ENCODE measurements at regions not wholly inside any gene's neighbourhood (a gene's known extent, or its start where the extent isn't known, plus 50 kb on each side); places are given as distances from the start of the nearest gene placed in this dataset.
A peak's percentile ranks its signal among the peaks of the same experiment; 100 is the strongest.
"Not testable (repeated sequence)": the region's sequence is repeated elsewhere in the genome, so short reads cannot be mapped to it uniquely, and the experiment has no call there.

GRCh38 chr1:68881330-68882194 is 384.7 kb upstream of the DEPDC1 start:
- peak; percentile 40 for DNase-seq

GRCh38 chr1:68889471-68889870 is 392.6 kb upstream of the DEPDC1 start:
- no peak for DNase-seq

GRCh38 chr1:68890736-68891135 is 393.9 kb upstream of the DEPDC1 start:
- DNase-seq, result no peak

- DNase-seq, result no peak
Observed at GRCh38 chr1:68904477-68904876, 407.6 kb upstream of the DEPDC1 start.

GRCh38 chr1:68906431-68906830 is 409.5 kb upstream of the DEPDC1 start:
- DNase-seq, result no peak

- no peak for DNase-seq
Observed at GRCh38 chr1:68907491-68907890, 410.6 kb upstream of the DEPDC1 start.

- DNase-seq, result no peak
Observed at GRCh38 chr1:68908316-68908715, 411.4 kb upstream of the DEPDC1 start.

- peak; percentile 24 for DNase-seq
Observed at GRCh38 chr1:68916221-68916902, 419.5 kb upstream of the DEPDC1 start.

- no peak for DNase-seq
Observed at GRCh38 chr1:68917456-68917855, 420.6 kb upstream of the DEPDC1 start.

- no peak for DNase-seq
Observed at GRCh38 chr1:68918563-68918962, 421.7 kb upstream of the DEPDC1 start.

GRCh38 chr1:68919075-68919474 is 422.2 kb upstream of the DEPDC1 start:
- DNase-seq, result no peak

GRCh38 chr1:68923475-68924088 is 426.7 kb upstream of the DEPDC1 start:
- not testable (repeated sequence) for DNase-seq

- DNase-seq, result no peak
Observed at GRCh38 chr1:68930101-68930500, 433.2 kb upstream of the DEPDC1 start.

GRCh38 chr1:68936530-68936929 is 439.6 kb upstream of the DEPDC1 start:
- DNase-seq, result no peak

- DNase-seq, result no peak
Observed at GRCh38 chr1:68938051-68938666, 441.3 kb upstream of the DEPDC1 start.

GRCh38 chr1:68950036-68950435 is 453.2 kb upstream of the DEPDC1 start:
- no peak for DNase-seq

GRCh38 chr1:68953311-68953710 is 456.4 kb upstream of the DEPDC1 start:
- DNase-seq, result peak; percentile 3

- DNase-seq, result peak; percentile 64
Observed at GRCh38 chr1:68954841-68955240, 458.0 kb upstream of the DEPDC1 start.

- DNase-seq, result peak; percentile 66
Observed at GRCh38 chr1:68955424-68955823, 458.5 kb upstream of the DEPDC1 start.

GRCh38 chr1:68958958-68959357 is 462.1 kb upstream of the DEPDC1 start:
- no peak for DNase-seq

GRCh38 chr1:68959461-68960030 is 462.7 kb upstream of the DEPDC1 start:
- DNase-seq, result no peak

GRCh38 chr1:68961143-68961542 is 464.3 kb upstream of the DEPDC1 start:
- peak; percentile 3 for DNase-seq

- DNase-seq, result no peak
Observed at GRCh38 chr1:68963353-68963752, 466.5 kb upstream of the DEPDC1 start.

Data from NCI-H69 (cell line).